Stromal cell of bone marrow (primary cell): ENCODE measurements at regions not wholly inside any gene's neighbourhood (a gene's known extent, or its start where the extent isn't known, plus 50 kb on each side); places are given as distances from the start of the nearest gene placed in this dataset.
"Not testable (repeated sequence)": the region's sequence is repeated elsewhere in the genome, so short reads cannot be mapped to it uniquely, and the experiment has no call there.

Experiments
- DNase-seq: peaks from one replicate; pipeline ENCODE4 v3.0.0-alpha.2; 2012; ENCODE audit warnings: low read depth

DNA sequence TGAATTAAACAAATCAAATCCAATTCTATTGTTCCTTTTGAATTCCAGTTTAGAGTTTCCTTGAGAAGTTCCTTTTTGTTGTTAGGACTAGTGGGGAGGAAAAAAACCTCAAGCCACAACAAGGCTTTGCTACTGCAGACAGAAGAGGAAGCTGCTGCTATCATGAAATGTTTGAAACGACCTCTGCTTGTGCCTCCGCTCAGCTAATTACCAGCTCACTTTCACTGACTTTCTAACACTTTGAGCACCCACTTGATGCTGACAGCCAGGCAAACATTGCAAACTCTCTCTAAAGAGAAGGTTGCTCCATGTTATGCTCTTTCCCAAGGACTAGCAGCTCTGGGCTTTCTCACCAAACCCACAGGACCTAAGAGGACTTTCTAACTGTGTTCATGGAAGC lies 203.9 kb upstream of the PROX1 start:
- no peak for DNase-seq

DNA sequence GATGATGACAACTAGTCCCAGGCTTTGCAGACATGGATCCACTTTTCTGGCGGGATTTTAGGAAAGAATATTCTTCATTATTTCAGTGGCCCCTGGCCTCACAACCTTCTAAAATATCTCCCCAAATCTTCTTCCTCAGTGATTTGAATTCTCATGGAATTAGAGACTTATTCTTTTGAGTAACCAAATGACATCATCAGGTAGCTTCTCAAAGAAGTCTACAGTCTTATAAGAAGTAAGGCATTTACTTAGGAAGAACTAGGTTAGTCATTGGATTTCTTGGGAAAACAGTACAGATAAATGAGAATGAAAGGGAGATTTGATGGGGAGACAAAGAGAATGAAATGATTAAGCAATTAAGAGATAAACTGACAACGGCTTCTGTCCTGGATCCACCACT lies 201.1 kb upstream of the PROX1 start:
- no peak for DNase-seq

DNA sequence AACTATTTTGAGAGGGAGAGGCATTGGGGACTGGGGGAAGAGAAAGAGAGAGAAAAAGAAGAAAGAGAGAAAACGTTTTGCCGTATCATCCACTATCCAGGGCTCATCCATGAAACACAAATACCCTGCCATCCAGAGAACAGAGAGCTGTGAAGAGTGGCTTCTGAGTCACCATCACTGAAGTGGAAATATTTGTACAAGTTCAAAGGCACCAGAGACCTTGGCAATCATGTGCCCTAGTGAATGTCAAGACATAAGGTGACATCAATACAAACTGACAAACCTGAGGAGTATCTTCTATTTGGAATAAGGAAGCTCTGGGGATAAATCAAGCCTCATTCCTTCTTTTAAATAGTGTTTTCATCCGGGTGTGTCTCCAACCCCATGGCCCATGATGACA lies 197.2 kb upstream of the PROX1 start:
- DNase-seq: no peak

DNA sequence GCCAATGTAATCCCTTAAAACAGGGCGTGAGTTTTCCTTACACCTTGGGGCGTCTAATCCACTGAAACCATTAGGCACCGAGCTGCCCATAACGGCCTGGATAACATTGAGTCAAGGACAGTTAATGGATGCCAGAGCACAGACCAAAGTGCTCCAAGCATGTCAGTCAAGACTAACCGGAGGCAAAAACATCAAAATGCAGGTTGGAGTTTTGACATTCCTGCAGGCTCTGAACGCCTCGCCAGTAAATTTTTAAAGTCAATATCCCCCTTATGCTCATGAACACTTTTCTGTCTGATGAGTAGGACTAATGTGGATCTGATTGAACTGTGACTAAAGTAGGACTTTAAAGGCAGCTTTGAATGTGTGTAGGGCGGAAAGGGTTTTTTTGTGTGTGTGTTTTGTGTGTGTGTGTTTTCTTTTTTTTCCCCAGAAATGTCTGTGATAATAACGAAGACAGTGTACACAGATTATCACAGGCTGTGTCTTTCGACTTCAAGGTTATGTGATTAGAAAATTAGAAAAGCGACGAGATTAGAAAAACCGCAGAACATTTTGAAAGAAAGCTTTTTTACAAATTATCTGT lies 194.2 kb upstream of the PROX1 start:
- DNase-seq: no peak

DNA sequence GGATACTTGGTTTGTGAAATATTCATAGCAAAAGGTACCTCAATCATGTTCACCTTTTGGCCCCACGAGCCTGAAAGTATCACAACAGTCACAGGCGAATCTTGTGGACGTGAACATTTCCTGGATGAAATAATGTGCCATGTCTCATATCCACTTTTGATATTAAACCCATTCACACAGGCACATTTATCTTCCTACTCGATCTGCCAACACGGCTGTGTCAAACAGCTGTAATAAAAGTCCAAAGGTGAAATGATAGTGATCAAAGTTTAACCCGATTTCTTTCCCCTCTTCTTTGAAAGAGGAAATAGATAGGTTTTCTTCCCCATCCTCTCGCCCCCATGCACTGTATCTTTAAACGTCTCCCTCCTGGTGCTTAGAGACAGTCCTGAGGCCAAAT lies 191.2 kb upstream of the PROX1 start:
- DNase-seq: no peak

DNA sequence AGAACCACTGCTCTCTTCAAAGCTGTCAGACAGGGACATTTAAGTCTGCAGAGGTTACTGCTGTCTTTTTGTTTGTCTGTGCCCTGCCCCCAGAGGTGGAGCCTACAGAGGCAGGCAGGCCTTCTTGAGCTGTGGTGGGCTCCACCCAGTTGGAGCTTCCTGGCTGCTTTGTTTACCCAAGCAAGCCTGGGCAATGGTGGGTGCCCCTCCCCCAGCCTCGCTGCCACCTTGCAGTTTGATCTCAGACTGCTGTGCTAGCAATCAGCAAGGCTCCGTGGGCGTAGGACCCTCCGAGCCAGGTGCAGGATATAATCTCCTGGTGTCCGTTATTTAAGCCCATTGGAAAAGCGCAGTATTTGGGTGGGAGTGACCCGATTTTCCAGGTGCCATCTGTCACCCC lies 179.5 kb upstream of the PROX1 start:
- DNase-seq: not testable (repeated sequence)

DNA sequence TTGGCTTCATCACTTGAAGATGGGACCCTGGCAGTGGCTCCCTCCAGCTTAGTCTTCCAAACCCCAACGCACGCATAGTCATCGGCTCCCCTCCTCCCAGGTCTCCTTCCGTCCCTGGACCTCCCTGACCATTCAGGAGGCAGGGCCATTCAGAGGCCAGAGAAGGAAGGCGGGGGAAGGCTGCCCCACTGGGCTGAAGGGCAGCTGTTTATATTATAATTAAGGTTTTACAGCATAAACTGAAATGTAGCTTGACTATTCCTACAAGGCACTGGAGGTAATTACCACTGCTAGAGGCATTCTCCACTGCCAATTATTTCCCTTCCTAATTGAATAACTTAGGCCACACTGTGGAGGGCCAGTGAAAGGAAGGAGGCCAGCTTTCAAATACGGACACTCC lies 170.6 kb upstream of the PROX1 start:
- no peak for DNase-seq

DNA sequence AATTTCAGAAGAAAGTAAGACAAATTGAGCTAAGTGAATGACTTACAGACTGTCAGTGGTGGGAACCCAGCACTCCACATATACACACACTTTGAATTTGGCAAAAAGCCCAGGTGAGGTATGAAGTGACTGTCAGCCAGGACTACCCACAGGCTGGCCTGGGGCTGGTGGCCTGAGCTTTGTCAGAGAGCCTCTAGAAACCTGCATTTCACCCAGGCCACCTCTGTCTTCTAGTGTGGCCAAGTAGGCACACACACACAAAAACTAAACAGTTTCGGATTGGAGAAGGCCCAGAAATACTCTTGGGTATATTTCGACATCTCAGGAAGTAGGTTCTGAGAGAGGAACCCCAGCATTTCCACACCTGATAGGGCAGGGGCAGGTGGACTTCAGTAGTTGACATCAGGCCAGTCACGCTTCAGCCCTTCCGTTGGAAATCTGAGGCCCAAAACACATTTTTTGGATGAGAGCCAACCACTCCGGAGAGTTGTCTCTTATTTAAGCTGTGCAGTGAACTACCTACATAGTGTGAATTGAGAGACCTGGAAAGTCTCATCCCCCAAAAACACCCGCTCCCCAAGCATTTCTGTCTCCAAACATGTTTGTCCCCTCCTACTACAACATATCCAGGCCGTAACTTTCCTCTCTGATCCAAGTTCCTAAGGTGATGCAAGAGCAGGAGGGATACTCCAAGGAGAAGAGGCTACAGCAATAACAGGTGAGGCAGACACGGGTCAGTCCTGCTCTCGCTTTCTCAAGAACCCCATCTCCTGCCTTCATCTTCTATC lies 167.2 kb upstream of the PROX1 start:
- DNase-seq: no peak

DNA sequence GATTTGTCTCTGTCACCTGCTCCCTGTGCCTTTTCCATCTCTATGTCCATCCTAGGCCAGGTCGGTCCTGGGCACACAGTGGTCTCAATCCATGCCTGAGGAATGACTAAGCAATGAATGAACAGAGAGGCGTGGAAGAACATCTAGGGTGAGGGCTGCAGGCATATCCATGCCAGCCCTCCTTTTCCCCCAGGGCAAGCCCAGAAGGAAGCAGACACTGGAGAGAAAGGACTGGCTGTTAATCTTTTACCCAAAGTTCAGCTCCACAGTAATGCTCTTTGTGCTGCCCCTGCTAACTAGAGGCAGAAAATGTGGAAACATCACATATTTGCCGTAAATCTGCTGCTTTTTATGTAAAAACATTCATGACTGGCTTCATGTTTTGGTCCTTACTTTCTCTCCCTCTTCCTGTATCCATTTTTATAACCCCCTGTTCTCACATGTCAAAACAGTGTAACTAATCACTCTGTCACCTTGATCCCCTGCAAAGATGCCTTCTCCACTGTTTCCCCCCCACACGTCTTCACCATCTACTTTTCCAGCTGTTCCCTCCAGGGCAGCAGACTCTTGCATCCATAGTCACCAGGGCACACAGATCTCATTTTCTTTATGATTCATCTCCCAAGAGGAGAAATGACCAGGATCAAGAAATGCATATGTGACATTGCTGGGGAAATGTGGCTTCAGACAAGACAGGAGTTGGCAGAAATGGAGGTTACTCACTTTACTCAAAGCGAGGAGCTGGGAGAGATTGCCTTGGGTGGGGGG lies 166.4 kb upstream of the PROX1 start:
- DNase-seq: no peak

DNA sequence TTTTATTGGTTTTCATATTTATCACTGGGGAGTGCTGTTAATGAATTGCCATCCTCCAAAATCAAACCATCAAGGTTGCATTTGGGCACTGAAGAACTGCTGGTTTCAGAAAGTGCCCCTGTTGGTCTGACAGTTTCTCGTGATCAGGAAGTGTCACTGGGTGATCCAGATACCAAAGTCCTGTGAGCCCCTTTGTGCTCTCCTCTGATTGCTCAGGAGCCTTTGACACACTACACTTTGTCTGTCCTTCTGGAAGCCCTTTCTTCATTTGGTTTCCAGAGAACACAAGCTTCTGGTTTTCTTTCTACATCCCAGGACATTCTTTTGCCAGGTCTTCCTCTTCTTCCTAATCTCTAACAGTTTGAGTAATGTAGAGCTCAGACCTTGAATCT lies 165.8 kb upstream of the PROX1 start:
- no peak for DNase-seq

DNA sequence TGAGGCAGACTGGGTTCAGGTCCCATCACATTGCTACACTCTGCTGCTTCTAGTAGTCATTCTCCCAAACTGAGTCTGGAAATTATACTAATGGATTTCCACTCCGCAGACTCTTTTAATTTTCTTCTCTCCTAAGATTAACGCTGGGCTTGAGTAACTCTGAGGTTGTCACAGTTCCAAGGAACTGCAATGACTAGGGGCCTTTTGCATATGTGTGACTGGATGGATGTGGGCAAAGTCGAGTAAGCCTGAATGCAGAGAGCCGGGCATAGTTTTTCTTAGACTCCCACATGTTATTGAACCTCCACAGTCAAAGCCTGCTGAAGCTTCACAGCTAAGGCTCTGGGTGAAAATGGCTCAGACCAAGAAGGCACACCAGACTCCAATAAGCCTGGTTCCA lies 160.9 kb upstream of the PROX1 start:
- no peak for DNase-seq

DNA sequence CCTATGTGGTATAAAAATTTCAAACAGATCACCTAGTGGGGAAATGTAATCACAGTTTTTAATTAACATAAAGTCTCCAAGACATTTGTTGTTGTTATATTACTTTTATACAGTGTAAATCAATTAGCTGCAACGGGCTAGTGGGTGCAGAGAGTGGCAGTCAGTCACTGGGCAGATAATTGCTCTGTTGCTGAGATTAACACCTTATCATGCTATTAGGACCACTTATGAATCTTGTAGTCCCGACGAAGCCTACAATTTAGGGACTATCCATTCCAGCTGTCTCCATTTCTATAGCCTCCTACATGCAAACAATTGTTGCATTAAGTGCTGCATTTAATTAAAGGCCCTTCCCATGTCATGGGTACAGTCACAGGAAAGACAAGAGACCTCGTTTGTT lies 158.9 kb upstream of the PROX1 start:
- no peak for DNase-seq

DNA sequence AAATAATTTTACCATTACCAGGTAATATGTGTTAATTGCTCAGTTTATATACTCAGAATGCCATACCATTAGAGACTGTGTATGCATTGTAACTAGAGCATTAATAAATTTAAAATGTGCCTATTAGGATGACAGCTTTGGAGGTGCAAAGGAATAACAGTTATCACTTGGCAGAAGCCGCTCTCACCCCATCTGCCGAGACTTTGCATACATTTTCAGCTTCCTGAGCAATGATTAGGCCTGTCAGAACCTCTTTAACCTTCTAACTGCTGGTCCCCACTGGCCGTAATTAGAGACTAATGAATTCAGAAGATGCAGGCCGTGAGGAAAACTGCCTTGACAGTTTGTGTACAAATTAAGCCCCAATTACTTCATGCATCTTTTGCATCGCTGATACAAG lies 158.0 kb upstream of the PROX1 start:
- no peak for DNase-seq

DNA sequence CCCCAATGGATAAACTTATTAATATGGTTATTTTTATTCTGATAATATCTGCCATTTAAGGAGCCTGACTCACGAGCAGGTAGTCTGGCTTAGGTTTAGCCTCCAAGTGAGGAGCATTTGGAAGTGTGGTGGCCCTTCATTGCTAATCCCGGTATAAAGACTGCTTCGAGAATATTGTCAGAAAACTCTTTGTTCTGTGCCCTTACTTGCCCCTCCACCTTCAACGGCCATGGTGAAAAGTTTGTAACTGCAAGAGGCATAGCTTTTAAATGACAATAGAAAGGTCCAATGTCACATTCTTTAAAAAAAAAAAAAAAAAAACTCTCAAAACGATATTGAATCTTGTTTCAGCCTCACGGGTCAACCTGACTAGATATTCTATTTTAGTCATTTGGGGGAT lies 157.4 kb upstream of the PROX1 start:
- no peak for DNase-seq

DNA sequence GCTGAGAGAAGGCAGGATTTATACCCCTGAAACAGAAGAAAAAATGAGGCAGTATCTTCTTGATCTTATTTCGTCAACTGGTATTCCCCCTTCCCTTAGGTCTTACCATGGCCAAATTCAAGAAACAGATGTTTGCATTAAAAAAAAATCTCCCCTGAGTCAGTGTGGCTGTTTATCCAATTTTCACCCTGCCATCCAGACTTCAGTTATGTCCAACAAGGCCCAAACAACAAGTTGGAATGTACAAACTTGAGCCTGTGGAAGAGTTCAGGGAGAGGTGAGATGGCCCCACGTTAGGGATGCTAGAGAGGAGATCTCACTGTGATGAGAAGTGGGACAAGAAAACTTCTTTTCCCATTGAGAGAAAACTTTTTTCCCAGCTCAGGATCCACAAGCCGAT lies 147.2 kb upstream of the PROX1 start:
- no peak for DNase-seq

DNA sequence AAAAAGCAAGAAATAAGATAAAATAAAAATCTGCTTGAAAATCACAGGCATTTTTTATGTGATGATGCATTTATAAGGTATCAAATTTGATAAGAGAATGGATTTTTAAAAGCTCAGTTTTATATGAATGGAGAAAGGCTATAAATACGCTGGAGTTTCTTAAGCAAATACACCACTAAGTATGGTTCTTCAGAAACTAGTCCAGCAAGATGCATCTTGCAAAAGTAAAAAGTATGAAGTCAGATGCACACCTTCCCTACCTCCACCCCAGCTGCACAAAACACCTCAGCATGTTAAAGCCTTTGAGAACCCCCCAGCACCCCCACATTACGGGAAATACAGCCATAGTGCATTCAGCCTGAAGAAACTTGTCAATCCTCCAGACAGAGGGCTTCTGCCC lies 143.1 kb upstream of the PROX1 start:
- DNase-seq: no peak

DNA sequence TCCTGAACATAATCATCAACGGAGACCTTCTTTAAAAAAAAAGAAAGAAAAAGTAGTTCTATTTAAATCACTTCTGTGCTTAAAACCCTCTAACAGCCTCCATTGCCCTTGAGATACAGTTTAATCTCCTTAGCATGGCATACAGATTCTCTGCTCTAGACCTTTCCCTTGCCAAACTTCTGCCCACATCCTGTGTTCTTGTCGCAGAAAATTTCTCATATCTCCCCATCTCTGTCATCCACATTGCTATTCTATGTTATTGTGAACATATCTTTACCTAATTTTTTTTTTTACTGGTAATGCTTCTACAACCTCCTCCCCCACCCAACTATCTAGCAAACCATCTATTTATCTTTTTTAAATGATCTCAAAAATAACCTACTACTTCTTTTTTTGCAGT lies 135.7 kb upstream of the PROX1 start:
- no peak for DNase-seq

DNA sequence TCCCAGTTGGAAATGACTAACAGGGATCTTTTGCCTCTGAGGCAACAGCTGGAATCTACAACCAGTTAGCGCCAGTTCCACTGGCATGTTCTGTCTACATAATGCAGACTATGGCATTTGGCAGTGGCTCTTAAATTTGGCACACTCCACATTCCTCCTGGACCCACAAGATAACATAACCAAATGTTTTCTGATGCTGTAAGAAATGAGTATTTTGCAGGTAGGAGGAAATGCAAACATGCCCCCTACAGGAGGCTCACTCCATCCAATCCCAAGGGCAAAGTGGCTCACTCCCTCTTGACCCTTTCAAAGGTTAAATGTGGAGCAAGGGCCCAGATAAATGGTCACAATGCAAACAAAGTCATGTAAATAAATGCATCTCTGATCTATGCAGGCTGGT lies 129.2 kb upstream of the PROX1 start:
- no peak for DNase-seq

DNA sequence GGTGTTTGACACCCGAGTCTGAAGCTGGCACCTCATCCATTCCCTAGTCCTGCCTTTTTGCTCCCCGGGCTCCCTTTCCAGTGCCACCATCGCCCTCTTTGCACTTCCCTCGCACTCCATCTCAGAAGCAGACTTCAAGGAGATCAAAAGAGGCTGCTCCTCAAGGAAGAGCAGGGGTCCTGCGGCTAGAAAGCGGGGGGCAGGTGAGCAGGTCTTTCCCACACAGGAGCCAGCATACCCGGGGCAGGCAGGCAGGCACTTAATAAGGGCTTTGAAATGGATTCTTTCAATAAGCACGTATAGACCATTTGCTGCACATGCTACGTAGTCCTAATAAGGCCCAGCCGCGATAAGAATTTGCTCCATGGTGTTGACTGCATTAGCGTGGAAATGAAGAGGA lies 125.9 kb upstream of the PROX1 start:
- no peak for DNase-seq

DNA sequence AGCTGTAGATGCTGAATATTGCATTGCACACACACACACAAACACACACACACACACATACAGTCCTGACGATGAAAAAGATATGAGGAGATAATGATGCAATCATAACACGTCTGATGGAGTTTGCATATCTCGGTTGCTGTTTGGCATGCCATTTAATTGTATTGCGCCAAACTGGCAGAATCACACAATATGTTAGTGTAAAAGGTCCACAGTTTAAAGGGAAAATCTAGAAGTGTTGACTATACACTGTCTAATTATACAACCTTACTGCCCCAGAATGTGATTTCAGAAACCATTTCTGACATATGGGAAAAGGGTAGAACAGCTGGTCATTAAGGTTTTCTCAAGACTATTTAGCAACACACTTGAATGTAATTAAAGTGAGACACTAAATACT lies 123.7 kb upstream of the PROX1 start:
- DNase-seq: no peak

DNA sequence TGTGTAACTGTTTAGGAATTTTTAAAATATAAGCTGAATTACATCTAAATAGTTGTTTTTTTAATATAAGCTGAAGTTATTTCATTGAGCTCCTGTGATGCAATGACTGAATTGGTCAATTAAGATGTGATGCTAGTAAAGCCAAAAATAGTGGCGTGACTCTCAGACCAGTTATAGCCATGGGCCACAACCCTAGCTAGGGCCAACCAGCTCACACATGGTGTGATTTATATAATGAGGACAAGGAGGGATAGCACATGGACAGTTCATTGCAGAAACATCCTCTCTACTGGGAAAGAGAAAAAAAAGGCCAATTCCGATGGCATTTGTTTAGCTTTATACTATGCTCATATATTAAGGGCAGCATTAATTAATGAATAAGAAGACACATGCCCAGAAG lies 119.3 kb upstream of the PROX1 start:
- no peak for DNase-seq

DNA sequence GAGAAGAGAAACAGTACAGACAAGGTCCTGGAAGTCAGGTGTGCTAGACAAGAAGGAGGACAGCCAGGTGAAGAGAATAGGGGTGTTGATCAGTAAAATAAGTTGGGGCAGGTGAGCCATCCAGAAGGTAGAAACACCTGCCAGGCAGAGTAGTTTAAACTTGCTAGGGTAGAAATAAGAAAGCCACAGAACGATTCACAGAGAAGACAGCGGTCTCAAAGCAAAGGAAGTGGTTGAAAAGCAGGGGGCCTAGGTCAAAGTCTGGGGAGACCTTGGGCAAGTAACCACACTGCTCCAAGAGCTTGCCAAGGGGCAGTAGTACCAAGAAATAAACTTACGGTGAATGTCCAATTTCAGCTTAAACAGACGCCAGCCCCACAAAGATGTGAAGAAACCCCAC lies 116.6 kb upstream of the PROX1 start:
- no peak for DNase-seq

DNA sequence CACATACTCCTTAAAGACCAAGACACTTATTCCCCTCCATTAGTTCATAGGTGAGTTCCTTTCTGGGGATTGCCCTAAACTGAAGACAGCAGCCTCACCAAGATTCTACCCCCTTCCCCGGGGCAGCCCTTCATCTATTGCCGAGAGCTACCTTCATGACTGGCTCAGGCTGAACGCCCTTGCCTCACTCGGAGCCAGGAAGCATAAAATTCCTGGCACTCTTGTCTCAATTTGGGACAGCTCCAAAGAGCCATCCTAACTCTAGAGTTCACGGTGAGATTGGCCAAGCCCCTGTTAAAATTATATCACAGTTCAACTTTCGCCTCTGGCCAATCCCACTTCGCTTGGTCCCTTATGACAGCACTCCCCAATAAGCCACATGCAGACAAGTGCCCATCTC lies 113.0 kb upstream of the PROX1 start:
- no peak for DNase-seq

DNA sequence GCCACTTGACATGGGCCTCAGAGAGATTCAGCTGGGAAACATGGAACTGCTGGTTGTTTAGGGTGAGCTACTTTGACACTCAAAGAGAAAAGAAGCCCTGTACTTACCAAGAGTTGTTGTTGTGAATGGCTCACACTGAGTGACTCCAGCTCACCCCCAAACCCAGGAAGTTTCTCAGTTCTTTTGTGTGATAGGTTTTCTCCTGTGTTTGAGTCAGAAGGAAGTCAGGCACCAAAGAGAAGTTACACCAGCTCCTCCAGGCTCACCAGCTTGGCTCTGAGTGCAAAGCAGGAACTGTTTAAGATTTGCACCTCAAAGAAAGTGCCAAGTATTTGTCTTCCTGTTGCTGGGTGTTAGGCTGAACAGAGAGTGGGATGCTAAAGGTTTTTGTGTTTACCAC lies 111.2 kb upstream of the PROX1 start:
- no peak for DNase-seq
